NCI-H748 (cell line): ENCODE measurements at regions not wholly inside any gene's neighbourhood (a gene's known extent, or its start where the extent isn't known, plus 50 kb on each side); places are given as distances from the start of the nearest gene placed in this dataset.
"Not testable (repeated sequence)": the region's sequence is repeated elsewhere in the genome, so short reads cannot be mapped to it uniquely, and the experiment has no call there.

Experiments used
- DNase-seq: peaks from one replicate; lab custom pipeline; 2025; ENCODE audit not compliant: unreplicated experiment; lab: John Stamatoyannopoulos, UW

DNA sequence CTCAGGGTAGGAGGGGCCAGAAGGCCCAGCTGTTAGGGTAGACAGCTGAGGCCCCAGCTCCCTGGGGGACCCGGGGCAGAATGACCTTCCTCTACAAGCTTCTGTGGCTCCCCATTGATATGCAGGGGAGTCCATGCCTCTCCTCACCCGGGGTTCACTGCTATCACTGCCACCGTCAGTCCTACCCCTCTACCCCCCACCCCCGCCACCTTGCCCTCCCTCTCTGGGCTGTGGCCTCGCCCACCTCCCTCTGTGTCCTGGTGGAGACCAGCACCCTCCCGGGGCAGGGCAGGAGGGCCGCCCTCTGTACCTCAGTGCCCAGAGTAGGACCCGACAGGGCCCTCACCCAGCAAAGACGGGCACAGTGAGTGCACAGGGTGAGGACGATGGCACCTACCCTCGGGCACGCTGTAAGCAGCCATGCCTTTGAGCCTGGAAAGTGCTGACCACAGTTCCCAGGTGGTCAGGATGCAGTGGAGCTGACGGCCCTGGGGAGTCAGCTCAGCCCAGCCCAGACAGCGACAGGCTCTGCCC lies 88.4 kb upstream of the SFSWAP start:
- DNase-seq: no peak

DNA sequence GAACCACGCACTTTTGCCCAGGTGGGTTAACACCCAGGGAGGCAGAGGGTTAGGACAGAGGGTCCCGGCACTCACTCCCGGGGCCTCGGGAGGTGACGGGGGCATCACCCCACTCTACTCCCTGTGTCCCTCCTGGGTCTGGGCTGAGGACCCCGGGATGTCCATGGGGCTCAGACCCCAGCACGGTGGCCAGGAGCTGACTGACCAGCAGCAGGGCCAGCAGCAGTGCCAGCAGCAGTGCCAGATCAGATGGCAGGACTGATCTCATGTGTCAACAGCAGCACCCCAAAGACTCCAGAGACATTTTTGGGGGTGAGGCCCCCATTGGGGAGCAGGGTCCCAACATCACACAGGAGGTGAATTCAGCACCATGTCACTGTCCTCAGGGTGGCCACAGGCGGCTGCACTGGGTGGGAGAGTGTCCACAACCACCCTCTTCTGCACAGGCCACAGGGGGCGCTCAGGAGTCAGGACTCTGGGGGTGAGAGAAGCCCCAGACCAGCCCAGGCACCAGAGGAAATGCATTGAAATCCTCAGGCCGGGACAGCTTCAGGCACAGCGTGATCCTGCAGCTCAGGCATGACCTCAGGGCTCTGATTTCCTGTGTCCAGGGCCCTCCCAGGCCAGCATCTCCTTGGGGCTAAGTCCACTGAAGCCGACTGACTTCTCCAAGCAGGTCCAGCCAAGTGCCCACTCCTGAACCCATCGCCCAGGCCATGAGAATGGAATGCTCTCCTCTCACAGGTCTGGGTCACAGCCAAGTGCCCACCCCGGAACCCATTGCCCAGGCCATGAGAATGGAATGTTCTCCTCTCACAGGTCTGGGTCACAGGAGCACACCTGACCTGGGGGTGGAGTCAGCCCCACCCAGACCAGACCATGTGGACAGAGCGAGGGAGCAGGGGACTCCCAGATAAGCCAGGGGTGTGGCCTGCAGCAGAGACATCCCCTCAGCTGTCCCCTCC lies 87.2 kb upstream of the SFSWAP start:
- DNase-seq: not testable (repeated sequence)

- not testable (repeated sequence) for DNase-seq
Observed at GRCh38 chr12:131624369-131624739, 86.5 kb upstream of the SFSWAP start.

DNA sequence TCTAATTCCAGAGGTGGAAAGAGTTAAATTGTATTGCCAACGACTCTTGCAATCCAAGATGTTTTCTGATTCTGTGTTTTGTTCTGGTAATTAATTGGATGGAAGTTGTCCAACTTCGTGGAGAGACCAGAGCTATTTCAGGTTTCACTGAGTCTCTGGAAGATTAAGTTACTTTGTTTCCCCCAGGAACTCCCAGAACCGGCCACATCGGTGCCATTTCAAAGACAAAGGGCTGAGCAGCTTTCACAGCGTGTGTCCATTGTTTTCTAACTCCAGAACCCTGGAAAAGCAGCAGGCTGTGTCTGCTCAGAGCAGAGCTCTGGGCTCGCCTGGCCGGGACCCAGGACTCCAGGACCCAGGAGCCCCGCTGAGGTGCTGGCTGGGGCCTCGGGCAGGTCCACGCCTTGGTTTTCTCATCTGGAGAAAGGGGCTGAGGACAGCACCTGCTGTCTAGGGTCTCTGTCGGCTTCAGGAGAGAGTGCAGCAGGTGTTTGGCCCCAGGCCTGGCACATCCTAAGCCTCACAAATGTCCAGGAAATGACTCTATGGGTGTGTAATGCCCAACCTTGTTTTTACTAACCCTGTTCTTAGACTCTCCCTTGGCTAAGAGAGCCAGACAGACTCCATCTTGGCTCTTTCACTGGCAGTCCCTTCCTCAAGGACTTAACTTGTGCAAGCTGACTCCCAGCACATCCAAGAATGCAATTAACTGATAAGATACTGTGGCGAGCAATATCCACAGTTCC lies 86.0 kb upstream of the SFSWAP start:
- peak; percentile 19 for DNase-seq

GRCh38 chr12:131625966-131626722 lies 84.7 kb upstream of the SFSWAP start:
- not testable (repeated sequence) for DNase-seq

- DNase-seq: peak; percentile 32
Observed at GRCh38 chr12:131627151-131628022, 83.5 kb upstream of the SFSWAP start.

DNA sequence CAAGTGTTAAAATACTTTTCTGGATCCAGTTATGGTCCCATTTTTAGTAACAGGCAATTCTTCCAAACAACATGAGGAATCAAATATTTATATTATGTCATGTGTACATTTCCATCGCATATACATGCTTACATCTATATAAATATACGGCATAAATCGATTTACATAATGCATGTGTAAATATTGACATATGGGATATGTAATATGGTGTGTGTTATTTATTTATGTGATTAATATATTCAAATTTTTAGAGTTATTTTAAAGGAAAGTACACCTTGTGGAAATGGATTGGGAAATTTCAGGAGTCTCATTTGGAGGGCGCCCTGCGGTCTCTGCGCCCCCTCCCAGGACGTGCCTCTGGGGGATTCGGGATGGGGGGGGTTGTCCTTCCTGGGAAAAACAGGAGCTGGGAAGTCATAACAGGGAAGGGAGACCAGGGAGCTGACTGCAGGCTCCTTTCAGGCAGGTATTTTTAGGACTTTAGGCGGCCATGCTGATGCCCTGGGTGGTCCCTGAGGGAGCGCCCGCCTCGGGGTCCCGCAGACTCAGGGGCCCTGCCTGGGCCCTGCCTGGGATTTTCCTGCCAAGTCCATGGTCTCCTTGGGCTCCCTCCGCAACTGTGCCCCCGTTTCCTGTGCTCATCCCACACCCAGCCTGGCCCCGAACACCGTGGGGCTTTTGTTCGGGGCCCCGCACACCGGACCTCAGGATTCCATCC lies 82.7 kb upstream of the SFSWAP start:
- no peak for DNase-seq

DNA sequence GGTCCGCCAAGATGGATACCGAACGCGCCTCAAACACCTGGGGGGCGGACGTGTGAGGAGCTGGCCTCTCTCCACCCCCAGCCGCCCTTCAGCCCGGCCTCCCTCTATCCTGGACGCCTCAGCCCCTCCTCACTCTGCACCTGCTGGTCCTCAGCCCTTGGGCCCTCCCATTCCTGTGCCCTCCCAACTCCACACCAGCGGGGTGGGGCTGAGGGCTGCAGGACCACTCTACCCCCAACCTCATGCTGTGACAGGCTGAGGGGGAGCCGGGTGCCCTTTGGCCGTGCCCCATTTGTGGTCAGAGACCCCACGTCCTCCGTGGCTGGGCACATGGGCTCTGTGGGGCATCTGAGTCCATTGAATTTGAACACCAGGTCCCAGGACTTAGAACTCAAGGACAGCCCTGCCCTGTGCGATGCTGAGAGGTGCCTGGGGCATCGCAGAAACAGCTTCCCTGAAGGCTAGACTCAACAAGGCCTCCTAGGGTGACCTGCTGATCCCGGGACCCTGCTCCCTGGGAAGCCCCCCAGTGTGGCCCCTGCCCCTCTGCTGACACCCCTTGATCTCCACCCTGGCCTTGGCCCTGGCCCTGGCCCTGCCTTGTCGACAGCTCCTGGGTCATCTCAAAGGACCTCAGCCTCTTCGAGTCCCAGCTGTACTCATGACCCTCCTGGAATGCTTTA lies 82.0 kb upstream of the SFSWAP start:
- no peak for DNase-seq

- DNase-seq: no peak
Observed at GRCh38 chr12:131631230-131631629, 79.7 kb upstream of the SFSWAP start.

- not testable (repeated sequence) for DNase-seq
Observed at GRCh38 chr12:131631889-131632651, 78.8 kb upstream of the SFSWAP start.

- not testable (repeated sequence) for DNase-seq
Observed at GRCh38 chr12:131632652-131633023, 78.3 kb upstream of the SFSWAP start.

DNA sequence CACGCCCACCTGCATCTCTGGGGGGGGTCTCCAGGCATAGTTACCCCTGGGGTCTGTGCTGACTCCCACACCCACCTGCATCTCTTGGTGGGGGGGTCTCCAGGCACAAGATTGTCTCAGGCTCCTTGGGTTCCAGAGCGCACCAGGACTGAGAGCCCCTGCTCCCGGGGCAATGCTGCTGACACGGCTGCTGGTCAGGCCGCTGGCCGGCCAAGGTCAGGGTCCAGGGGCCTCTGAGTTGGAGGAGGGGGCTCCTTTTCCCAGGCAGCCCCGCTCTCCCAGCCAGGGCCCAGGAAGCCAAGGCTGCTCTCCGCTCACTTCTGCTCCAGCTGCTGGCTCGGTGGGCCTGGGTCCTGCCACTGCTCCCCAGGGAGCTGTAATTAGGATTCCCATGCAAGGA lies 77.3 kb upstream of the SFSWAP start:
- not testable (repeated sequence) for DNase-seq

DNA sequence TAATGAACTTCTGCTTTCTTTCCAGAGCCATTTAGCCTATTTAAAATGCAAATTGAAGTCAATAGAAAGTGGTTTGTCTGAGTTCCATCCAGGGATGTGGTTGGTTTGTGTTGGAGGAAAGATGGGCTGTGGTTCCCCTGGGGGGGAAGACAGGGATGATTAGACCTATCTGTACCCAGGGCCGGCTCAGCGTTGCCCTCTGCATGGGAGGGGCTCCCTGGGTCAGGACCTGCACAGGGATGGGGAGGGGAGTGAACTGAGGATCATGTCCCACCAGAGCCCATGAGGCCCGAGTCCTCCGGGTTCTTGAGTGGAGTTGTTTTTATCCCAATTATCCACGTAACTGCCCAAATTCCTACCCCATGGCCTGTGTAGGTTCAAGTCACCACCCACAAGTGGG lies 76.9 kb upstream of the SFSWAP start:
- no peak for DNase-seq

DNA sequence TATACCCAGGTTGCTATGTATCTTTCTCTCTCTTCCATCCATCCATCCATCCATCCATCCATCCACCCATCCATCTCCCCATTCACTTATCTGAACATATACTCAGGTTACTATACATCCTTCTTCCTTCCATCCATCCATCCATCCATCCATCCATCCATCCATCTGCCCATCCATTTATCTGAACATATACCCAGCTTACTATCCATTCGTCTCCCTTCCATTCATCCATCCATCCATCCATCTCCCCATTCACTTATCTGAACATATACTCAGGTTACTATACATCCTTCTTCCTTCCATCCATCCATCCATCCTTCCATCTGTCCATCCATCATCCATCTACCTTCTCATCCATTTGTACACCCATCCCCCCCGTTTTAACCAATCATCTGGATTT lies 75.9 kb upstream of the SFSWAP start:
- not testable (repeated sequence) for DNase-seq

- DNase-seq: no peak
Observed at GRCh38 chr12:131635491-131636122, 75.3 kb upstream of the SFSWAP start.

DNA sequence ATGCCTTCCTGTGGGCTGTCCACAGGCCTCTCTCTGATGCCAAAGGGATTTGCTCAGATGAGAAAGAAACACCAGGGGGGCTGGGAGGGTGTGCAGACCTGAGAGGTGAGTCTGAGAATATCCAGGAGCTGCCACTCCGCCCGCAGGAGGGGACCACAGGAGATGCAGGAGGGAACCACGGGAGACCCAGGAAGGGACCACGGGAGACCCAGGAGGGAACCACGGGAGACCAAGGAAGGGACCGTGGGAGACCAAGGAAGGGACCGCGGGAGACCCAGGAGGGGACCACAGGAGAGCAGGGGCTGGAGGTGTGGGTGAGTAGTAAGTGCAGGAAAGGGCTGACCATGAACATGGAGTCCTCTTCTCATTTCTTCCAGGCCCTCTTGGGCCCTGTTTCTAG lies 74.6 kb upstream of the SFSWAP start:
- DNase-seq: no peak

- no peak for DNase-seq
Observed at GRCh38 chr12:131636940-131637750, 73.7 kb upstream of the SFSWAP start.
